ENCODE measurements at regions not wholly inside any gene's neighbourhood (a gene's known extent, or its start where the extent isn't known, plus 50 kb on each side); places are given as distances from the start of the nearest gene placed in this dataset.

DNA sequence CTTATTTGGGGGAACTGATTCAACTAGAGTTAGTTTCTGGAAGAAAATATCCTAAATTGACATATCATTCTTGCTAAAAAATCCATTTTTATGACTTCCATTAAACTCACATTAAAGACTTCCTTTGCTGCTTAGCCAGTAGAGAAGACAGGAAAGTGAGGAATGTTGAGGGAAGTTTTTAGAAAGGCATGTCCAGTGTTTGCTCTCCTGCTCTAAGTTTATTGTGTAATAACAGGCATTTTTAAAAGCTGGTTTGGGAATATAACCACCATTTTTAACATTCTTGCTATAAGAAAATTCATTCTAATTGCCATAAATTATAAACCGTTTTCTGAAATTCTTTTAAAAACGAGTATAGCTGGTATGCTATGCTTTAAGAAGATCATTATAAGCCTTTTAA is 428.0 kb downstream of the RAP2B start:
- TF ChIP-seq, protein P1, sequence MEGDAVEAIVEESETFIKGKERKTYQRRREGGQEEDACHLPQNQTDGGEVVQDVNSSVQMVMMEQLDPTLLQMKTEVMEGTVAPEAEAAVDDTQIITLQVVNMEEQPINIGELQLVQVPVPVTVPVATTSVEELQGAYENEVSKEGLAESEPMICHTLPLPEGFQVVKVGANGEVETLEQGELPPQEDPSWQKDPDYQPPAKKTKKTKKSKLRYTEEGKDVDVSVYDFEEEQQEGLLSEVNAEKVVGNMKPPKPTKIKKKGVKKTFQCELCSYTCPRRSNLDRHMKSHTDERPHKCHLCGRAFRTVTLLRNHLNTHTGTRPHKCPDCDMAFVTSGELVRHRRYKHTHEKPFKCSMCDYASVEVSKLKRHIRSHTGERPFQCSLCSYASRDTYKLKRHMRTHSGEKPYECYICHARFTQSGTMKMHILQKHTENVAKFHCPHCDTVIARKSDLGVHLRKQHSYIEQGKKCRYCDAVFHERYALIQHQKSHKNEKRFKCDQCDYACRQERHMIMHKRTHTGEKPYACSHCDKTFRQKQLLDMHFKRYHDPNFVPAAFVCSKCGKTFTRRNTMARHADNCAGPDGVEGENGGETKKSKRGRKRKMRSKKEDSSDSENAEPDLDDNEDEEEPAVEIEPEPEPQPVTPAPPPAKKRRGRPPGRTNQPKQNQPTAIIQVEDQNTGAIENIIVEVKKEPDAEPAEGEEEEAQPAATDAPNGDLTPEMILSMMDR (IDR thresholded peaks at IDR 0.05): no peak
- TF ChIP-seq POLR2A (IDR thresholded peaks at IDR 0.05): no peak

Data from suprapubic skin (tissue), 3 donors.